GM12875 (cell line): ENCODE measurements at regions not wholly inside any gene's neighbourhood (a gene's known extent, or its start where the extent isn't known, plus 50 kb on each side); places are given as distances from the start of the nearest gene placed in this dataset.

Source experiments
- H3K4me3 ChIP-seq: one replicate; pipeline ENCODE4 v1.5.1; 2011; ENCODE audit warnings: low read depth, low read length, control low read depth
- CTCF ChIP-seq: IDR thresholded peaks from 2 replicates; pipeline ENCODE4 v1.5.1; 2011; ENCODE audit warnings: low read depth, mild to moderate bottlenecking, control low read depth, inconsistent platforms, low read length, moderate library complexity, borderline replicate concordance; ENCODE audit not compliant: insufficient read depth

GRCh38 chr12:19988459-19988873 lies 379.9 kb upstream of the PDE3A start:
- no peak overlapping the region for H3K4me3 ChIP-seq

GRCh38 chr12:19988948-19989347 lies 379.4 kb upstream of the PDE3A start:
- TF ChIP-seq CTCF = no peak
- no peak overlapping the region for H3K4me3 ChIP-seq

More at GRCh38 chr12:19988459-19988873, 379.9 kb upstream of the PDE3A start:
- no peak for TF ChIP-seq CTCF

- no peak for TF ChIP-seq CTCF
- H3K4me3 ChIP-seq = no peak overlapping the region
Observed at GRCh38 chr12:19991146-19991545, 377.2 kb upstream of the PDE3A start.

- H3K4me3 ChIP-seq = no peak overlapping the region
- no peak for TF ChIP-seq CTCF
Observed at GRCh38 chr12:19992311-19992710, 376.0 kb upstream of the PDE3A start.

- no peak overlapping the region for H3K4me3 ChIP-seq
- no peak for TF ChIP-seq CTCF
Observed at GRCh38 chr12:19994968-19995367, 373.4 kb upstream of the PDE3A start.

GRCh38 chr12:19997656-19998400 lies 370.5 kb upstream of the PDE3A start:
- H3K4me3 ChIP-seq = no peak overlapping the region
- no peak for TF ChIP-seq CTCF

GRCh38 chr12:19998411-19998810 lies 369.9 kb upstream of the PDE3A start:
- no peak overlapping the region for H3K4me3 ChIP-seq
- no peak for TF ChIP-seq CTCF
